ENCODE measurements at regions not wholly inside any gene's neighbourhood (a gene's known extent, or its start where the extent isn't known, plus 50 kb on each side); places are given as distances from the start of the nearest gene placed in this dataset.
"Not testable (repeated sequence)": the region's sequence is repeated elsewhere in the genome, so short reads cannot be mapped to it uniquely, and the experiment has no call there.

DNA sequence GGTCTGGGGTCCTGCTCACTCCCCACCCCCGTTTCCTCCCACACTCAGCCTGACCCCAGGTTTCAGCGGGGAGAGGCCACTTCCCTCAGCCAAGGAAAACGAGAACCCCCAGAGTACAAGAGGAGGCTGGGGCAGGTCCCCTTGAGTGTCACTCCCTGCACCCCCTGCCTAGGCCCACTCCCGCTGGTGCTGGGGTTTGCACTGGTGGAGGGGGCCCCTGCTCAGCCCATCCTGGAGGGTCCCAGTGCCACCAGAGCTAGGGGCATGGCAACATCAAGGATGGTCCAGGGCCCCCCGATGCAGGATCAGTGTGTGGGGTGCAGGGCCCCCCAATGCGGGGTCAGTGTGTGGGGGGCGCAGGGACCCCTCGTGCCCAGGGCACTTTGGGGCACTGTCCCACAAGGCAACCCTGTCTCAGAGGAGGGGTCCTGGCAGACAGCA lies 70.5 kb upstream of the KCTD7 start:
- peaks cover 20% of the 10 kb centered on the region for H3K4me1 ChIP-seq (ENCODE audit: control insufficient read depth, insufficient read depth, low read length)
- no peak overlapping the region for H3K4me3 ChIP-seq (ENCODE audit: low read depth, low read length)
- peaks cover 43% of the 10 kb centered on the region for H3K36me3 ChIP-seq (ENCODE audit: control insufficient read depth, insufficient read depth, low read length)
- no peak for DNase-seq (ENCODE audit: low read depth in 4 of 6, low spot score in 6 of 6)
- H3K27me3 ChIP-seq (ENCODE audit: control insufficient read depth, insufficient read depth, low read length): no peaks in the 10 kb centered on the region
- H3K9me3 ChIP-seq (ENCODE audit: control insufficient read depth, insufficient read depth, low read length): no peaks in the 10 kb centered on the region
- peak overlapping the region; percentile 69 for H3K27ac ChIP-seq (ENCODE audit: low read depth, low read length)
- 95% methylated on average over 5 of the region's 8 CpGs for WGBS (ENCODE audit: insufficient coverage)

DNA sequence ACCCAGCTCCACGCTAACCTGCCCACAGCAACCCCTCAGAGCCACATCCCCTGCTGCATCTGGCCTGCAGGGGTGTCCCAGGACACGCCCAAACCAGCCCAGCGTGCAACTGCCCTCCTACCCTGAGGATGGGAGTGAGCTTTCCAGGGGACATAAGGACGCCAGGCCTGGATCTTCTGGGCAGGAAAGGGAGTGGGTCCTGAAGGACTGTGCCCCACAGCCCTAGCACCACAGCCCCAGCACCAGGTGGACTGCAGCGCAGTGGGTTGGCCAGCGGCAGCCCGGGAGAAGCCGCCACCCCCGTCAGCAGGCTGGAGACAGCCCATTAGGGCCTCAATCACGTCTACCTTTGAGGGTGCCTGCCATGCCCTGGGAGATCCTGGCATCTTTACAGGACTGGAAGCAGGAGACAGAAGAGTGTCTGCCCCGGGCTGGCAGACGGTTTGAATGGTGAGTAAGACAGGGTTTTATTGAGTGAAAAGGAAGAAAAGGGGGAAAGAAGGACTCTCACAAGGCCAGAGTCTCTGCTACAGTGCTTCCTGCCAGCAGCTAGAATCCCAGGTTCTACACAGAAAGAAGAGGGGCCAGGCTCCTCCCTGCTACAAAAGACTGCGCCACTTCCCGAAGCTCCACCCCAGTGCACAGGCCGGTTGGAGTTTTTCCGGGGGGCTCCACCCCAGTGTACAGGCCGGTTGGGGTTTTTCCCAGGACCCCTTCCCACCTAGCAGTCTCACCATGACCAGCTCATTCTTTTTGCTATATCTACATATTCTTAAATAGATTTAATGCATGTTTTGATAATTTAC lies 69.8 kb upstream of the KCTD7 start:
- no peaks in the 10 kb centered on the region for H3K9me3 ChIP-seq (ENCODE audit: control insufficient read depth, insufficient read depth, low read length)
- H3K27ac ChIP-seq (ENCODE audit: low read depth, low read length): peak overlapping the region; percentile 69
- WGBS (ENCODE audit: insufficient coverage): 45% methylated on average over 13 of the region's 17 CpGs
- H3K27me3 ChIP-seq (ENCODE audit: control insufficient read depth, insufficient read depth, low read length): no peaks in the 10 kb centered on the region
- no peak overlapping the region for H3K4me3 ChIP-seq (ENCODE audit: low read depth, low read length)
- H3K4me1 ChIP-seq (ENCODE audit: control insufficient read depth, insufficient read depth, low read length): peaks cover 20% of the 10 kb centered on the region
- peak in 5 of 6 donors; percentile 30 to 76 (median 42) for DNase-seq (ENCODE audit: low read depth in 4 of 6, low spot score in 6 of 6)
- peaks cover 43% of the 10 kb centered on the region for H3K36me3 ChIP-seq (ENCODE audit: control insufficient read depth, insufficient read depth, low read length)

- 80% methylated on average over 5 of the region's 7 CpGs for WGBS (ENCODE audit: insufficient coverage)
- H3K27me3 ChIP-seq (ENCODE audit: control insufficient read depth, insufficient read depth, low read length): no peaks in the 10 kb centered on the region
- H3K36me3 ChIP-seq (ENCODE audit: control insufficient read depth, insufficient read depth, low read length): peaks cover 9% of the 10 kb centered on the region
- no peaks in the 10 kb centered on the region for H3K9me3 ChIP-seq (ENCODE audit: control insufficient read depth, insufficient read depth, low read length)
- no peak overlapping the region for H3K27ac ChIP-seq (ENCODE audit: low read depth, low read length)
- peaks cover 2% of the 10 kb centered on the region for H3K4me1 ChIP-seq (ENCODE audit: control insufficient read depth, insufficient read depth, low read length)
- H3K4me3 ChIP-seq (ENCODE audit: low read depth, low read length): no peak overlapping the region
- DNase-seq (ENCODE audit: low read depth in 4 of 6, low spot score in 6 of 6): no peak
Observed at GRCh38 chr7:66564045-66564444, 64.6 kb upstream of the KCTD7 start.

DNA sequence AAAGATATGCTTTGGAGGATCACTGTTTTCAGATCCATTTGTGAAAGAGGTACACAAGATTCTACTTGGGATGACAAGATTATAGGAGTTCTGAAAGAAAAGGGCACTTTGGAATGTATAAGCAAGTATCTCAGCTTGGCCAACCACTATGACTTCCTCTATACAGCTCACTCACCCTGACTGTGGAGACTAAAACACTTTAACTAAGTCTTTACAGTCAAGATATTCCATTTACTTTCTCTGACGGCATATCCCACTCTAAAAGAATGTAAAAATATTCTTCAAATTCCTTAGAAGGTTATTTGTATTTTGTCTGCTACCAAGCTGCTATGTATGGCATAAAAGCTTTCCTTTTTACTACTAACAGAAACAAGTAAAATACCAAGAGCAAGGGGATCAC lies 58.5 kb upstream of the KCTD7 start:
- WGBS (ENCODE audit: insufficient coverage): no CpG with 5 or more reads among the region's 1 CpG
- not testable (repeated sequence) for H3K9me3 ChIP-seq (ENCODE audit: control insufficient read depth, insufficient read depth, low read length); H3K4me1 ChIP-seq (ENCODE audit: control insufficient read depth, insufficient read depth, low read length); H3K27me3 ChIP-seq (ENCODE audit: control insufficient read depth, insufficient read depth, low read length); DNase-seq (ENCODE audit: low read depth in 4 of 6, low spot score in 6 of 6); H3K27ac ChIP-seq (ENCODE audit: low read depth, low read length); H3K4me3 ChIP-seq (ENCODE audit: low read depth, low read length)
- H3K36me3 ChIP-seq (ENCODE audit: control insufficient read depth, insufficient read depth, low read length): peaks cover 24% of the 10 kb centered on the region

DNA sequence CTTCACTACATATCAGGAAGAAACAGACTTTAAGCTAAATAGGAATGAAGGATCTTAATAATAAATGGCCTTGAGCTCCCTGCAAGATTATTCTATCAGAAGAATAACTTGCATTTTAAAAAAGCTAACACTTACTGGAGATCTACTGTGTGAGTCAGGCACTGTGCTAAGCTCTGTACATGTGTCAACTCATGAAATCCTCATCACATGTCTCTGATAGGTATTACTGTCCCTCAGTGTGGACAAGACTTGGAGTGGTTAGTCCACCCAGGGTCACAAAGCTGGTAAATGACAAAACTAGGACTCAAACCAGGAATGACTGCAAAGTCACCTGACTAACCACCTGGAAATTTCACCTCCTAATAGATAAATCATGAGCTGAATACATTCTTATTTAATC lies 57.1 kb upstream of the KCTD7 start:
- no peak for DNase-seq (ENCODE audit: low read depth in 4 of 6, low spot score in 6 of 6)
- Histone ChIP-seq H3K27ac (ENCODE audit: low read depth, low read length) (no peak overlapping the region), H3K4me3 (ENCODE audit: low read depth, low read length) (no peak overlapping the region), H3K4me1 (ENCODE audit: control insufficient read depth, insufficient read depth, low read length) (no peaks in the 10 kb centered on the region), H3K36me3 (ENCODE audit: control insufficient read depth, insufficient read depth, low read length) (peaks cover 27% of the 10 kb centered on the region), H3K9me3 (ENCODE audit: control insufficient read depth, insufficient read depth, low read length) (no peaks in the 10 kb centered on the region), H3K27me3 (ENCODE audit: control insufficient read depth, insufficient read depth, low read length) (no peaks in the 10 kb centered on the region)

DNA sequence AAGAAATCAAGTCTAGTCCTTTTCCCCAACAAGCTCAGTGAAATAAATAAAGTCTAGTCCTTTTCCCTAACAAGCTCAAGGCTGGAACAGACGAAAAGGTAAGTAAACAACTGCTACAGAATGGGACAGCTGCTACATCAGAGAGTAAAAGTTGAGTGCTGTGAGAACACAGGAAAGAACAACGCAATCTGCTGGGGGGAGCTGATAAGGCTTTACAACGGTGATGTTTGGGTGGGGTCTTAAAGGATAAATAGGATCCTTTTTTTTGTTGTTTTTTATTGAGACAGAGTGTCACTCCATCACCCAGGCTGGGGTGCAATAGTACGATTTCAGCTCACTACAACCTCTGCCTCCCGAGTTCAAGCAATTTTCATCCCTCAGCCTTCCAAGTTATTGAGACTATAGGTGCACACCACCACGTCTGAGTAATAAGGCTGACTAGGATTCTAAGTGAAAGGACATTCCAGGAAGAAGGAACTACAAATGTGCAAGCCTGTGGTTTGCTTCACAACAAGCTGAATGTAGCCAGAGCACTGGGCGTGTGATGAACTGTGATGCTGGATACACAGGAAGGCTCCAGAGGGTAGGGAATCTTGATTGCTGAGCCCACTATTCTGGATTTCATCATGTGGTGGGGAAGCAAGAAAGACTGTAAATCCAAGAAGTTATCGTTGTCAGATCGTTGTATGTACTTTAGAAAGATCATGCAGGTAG lies 54.7 kb upstream of the KCTD7 start:
- H3K27ac ChIP-seq (ENCODE audit: low read depth, low read length); H3K9me3 ChIP-seq (ENCODE audit: control insufficient read depth, insufficient read depth, low read length); H3K27me3 ChIP-seq (ENCODE audit: control insufficient read depth, insufficient read depth, low read length); H3K4me1 ChIP-seq (ENCODE audit: control insufficient read depth, insufficient read depth, low read length); H3K4me3 ChIP-seq (ENCODE audit: low read depth, low read length); DNase-seq (ENCODE audit: low read depth in 4 of 6, low spot score in 6 of 6): not testable (repeated sequence)
- peaks cover 22% of the 10 kb centered on the region for H3K36me3 ChIP-seq (ENCODE audit: control insufficient read depth, insufficient read depth, low read length)
- 97% methylated on average over 5 of the region's 9 CpGs for WGBS (ENCODE audit: insufficient coverage)

DNA sequence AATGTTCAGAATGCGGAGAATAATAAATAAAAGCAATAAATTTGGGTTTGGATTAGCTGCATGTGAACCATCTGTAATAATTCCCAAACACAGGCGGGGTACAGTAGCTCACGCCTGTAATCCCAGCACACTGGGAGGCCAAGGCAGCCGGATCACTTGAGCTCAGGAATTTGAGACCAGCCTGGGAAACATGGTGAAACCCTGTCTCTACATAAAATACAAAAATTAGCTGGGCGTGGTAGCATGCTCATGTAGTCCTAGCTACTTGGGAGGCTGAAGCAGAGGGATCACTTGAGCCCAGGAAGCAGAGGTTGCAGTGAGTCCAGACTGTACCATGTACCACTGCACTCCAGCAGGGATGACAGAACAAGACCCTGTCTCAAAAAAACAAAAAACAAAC lies 53.9 kb upstream of the KCTD7 start:
- peaks cover 18% of the 10 kb centered on the region for H3K36me3 ChIP-seq (ENCODE audit: control insufficient read depth, insufficient read depth, low read length)

GRCh38 chr7:66575398-66575797 lies 53.3 kb upstream of the KCTD7 start:
- Histone ChIP-seq H3K9me3 (ENCODE audit: control insufficient read depth, insufficient read depth, low read length) (no peaks in the 10 kb centered on the region), H3K4me1 (ENCODE audit: control insufficient read depth, insufficient read depth, low read length) (no peaks in the 10 kb centered on the region), H3K27ac (ENCODE audit: low read depth, low read length) (no peak overlapping the region), H3K4me3 (ENCODE audit: low read depth, low read length) (no peak overlapping the region), H3K36me3 (ENCODE audit: control insufficient read depth, insufficient read depth, low read length) (peaks cover 17% of the 10 kb centered on the region), H3K27me3 (ENCODE audit: control insufficient read depth, insufficient read depth, low read length) (no peaks in the 10 kb centered on the region)
- no peak for DNase-seq (ENCODE audit: low read depth in 4 of 6, low spot score in 6 of 6)
- 90% methylated on average over 2 of the region's 4 CpGs for WGBS (ENCODE audit: insufficient coverage)

More for the DNA sequence above, 53.9 kb upstream of the KCTD7 start:
- not testable (repeated sequence) for DNase-seq (ENCODE audit: low read depth in 4 of 6, low spot score in 6 of 6); H3K4me3 ChIP-seq (ENCODE audit: low read depth, low read length); H3K4me1 ChIP-seq (ENCODE audit: control insufficient read depth, insufficient read depth, low read length); H3K27me3 ChIP-seq (ENCODE audit: control insufficient read depth, insufficient read depth, low read length); H3K27ac ChIP-seq (ENCODE audit: low read depth, low read length); H3K9me3 ChIP-seq (ENCODE audit: control insufficient read depth, insufficient read depth, low read length)
- WGBS (ENCODE audit: insufficient coverage): 100% methylated on average over 3 of the region's 5 CpGs

DNA sequence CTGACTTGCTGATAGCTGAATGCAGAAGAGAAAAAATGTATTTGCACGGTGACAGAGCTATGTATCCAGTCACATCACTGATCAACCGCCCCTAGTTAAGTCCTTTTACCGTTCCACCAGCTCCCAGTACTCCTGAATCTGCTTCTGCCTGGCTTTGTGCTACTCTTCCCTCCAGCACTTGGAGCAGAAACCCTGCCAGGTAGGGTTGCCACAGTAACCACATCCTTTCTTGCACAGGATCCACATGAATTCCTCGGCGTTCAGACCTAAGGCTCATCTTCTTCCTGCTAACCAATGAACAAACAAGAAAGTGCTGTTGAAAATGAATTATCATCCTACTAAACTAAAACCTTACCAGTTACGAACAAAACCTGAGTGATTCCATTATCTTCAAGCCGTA lies 52.0 kb upstream of the KCTD7 start:
- DNase-seq (ENCODE audit: low read depth in 4 of 6, low spot score in 6 of 6): peak in 2 of 6 donors; percentile 36 to 45
- Histone ChIP-seq H3K27ac (ENCODE audit: low read depth, low read length) (no peak overlapping the region), H3K4me1 (ENCODE audit: control insufficient read depth, insufficient read depth, low read length) (no peaks in the 10 kb centered on the region), H3K9me3 (ENCODE audit: control insufficient read depth, insufficient read depth, low read length) (no peaks in the 10 kb centered on the region), H3K4me3 (ENCODE audit: low read depth, low read length) (no peak overlapping the region), H3K36me3 (ENCODE audit: control insufficient read depth, insufficient read depth, low read length) (peaks cover 17% of the 10 kb centered on the region), H3K27me3 (ENCODE audit: control insufficient read depth, insufficient read depth, low read length) (no peaks in the 10 kb centered on the region)
- WGBS (ENCODE audit: insufficient coverage): 52% methylated on average over 3 of the region's 7 CpGs
